GM19372 (cell line): ENCODE measurements at regions not wholly inside any gene's neighbourhood (a gene's known extent, or its start where the extent isn't known, plus 50 kb on each side); places are given as distances from the start of the nearest gene placed in this dataset.

Experiments
- ATAC-seq: cut with Tn5 transposase; IDR thresholded peaks from one replicate; pipeline ENCODE4 v1.9.1; 2021; ENCODE audit warnings: mild to moderate bottlenecking, low read depth, moderate library complexity; ENCODE audit not compliant: unreplicated experiment

- no peak for ATAC-seq
Measured at GRCh38 chr5:8234179-8234770, 365.3 kb downstream of the MTRR start.

GRCh38 chr5:8238080-8238479 lies 369.1 kb downstream of the MTRR start:
- ATAC-seq, result no peak

DNA sequence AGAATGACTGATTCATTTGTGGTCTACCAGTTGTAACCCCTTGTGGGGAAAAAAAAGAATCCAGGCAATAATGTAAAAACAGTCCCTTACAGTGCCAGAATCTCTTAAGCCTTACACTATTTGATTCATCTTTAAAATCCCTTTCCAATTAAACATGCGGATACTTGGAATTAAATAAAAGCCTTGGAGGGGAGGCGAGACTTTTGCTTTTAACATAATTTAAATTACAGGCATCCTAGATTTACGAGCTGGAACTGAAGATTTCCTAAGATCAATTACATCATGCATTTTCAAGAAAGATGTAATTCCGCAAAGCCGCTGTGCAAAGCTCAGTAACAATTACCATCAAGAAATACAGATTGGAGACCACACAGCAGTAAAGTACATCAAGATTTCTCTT lies 370.2 kb downstream of the MTRR start:
- ATAC-seq, result no peak

- ATAC-seq, result no peak
Measured at GRCh38 chr5:8239646-8240045, 370.7 kb downstream of the MTRR start.

DNA sequence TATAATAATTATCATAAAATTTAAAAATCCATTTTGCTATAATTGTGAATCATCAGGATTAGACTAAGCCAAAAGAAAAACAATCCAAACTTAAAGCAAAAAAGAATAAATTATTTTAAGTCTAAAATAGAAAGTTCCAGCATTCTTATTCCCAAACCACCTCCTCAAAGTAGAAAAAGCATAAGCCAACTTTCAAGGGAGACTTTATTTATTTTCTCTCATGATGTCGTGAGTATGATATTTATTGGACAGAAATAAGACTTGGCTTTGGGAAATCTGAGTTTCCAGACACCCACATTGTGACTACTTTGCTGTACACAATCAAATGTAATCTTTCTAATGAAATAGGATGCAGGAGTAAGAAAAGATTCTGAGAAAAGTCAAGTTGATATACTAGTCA lies 372.1 kb downstream of the MTRR start:
- no peak for ATAC-seq

- ATAC-seq, result no peak
Measured at GRCh38 chr5:8241558-8241957, 372.6 kb downstream of the MTRR start.

DNA sequence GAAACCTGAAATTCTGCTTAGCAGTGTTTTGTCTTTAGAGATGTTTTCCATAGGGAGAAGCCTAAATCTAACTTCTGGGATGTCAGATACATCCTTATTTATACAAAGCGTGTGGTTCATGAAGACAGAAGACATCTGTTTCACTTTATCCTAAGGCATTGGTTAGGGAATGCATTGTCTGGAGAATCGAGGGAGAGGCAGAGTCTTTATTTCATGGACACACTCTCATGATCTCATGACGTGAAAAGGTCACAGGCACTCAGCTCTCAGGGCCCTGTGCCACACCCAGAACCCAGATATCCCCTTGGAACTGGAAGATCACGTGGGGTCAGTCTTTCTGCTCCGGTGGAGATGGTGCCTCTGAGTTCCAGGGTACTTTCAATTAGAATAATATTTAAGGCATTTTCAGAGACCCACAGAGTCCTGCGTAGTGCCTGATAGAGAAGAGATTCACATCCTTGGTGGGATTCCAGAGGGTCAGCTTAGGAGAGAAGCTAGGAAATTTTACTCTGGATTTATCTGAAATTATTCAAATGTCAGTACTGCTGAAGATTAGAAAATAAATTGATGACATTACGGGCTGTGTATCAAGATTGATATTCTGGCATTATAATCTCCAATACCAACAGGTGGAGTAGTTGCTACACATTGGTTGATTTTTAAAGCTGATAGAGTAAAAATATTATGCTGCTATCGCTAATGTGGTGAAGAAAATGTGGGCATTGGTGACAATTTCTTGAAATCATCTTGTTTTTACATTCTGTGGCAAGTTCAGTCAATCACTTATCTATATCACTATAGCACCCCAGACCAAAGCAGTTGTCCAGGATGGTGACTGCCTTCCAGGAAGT lies 378.3 kb downstream of the MTRR start:
- no peak for ATAC-seq

DNA sequence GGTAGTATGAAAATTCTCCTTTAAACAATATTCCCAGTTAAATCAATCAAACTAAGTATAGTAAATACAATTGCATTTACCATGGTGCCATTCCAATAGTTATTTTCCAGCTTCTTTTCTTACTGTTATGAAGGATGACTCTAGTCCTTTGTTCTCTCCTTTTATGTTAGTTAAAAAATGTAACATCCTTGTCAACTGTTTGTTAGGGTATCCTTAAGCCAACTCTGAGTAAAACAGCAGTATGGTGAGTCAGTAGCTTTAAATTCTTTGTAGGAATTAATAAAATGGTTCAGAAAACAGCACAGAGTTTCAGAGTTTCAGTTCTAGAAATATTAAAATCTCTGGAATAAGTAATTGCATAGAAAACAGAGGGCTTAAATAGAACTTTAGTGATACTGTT lies 384.4 kb downstream of the MTRR start:
- ATAC-seq, result no peak

DNA sequence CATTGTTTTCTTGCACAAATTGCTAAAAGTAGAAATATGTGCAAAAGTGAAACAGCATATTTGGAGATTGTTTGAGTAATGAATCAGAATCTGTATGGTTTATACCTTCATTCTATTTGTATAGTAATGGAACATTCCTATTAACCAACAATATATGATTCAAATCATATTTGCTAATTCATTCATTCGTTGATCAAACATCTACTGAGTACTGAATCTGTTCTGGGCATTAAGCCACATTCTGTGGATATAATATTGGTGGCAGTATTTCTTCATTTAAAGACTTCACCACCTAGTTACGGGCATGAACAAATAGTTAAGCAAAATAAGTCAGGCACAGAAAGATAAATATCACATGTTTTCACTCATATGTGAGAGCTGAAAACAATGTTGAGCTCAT lies 385.7 kb downstream of the MTRR start:
- ATAC-seq, result no peak

DNA sequence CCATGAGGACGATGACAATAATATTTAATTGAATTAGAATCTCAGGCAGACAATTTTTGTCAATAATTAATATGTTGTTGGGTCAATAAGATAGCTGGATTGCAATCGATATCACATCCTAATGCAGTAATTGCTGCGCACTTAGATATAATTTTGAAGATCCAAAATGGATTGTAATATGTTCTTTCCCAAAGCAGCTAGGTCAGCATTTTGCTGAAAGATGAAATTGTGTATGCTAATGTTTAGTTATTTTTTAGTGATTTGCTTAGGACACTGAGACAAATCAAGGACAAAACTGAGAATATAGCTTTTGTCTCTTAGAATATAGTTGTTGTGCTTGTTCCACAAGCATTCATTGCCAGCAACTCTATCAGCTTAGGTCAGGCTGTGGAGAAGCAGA lies 389.9 kb downstream of the MTRR start:
- ATAC-seq, result no peak

DNA sequence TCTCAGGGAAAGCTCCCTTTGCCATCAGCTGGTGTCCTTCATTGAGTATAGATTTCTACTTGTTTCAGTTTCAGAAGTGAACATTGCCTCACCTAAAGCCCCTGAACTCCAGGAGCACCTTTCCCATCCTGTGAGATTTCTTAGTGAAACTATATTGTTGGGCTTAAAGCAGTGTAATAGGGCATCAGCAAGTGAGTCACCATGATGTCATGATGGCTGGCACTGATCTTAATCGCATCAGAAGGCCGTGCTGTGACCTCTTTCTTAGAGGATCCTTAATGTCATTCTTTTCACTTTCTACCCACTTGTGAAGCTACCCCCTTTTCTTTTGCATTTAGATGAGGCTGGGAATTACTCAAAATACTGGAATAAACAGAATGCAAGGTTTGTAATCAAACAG lies 401.3 kb downstream of the MTRR start:
- no peak for ATAC-seq

GRCh38 chr5:8280711-8281363 lies 411.9 kb downstream of the MTRR start:
- ATAC-seq, result no peak

GRCh38 chr5:8288334-8288733 lies 419.4 kb downstream of the MTRR start:
- no peak for ATAC-seq

GRCh38 chr5:8288897-8289516 lies 420.1 kb downstream of the MTRR start:
- no peak for ATAC-seq

- ATAC-seq, result no peak
Measured at GRCh38 chr5:8289779-8290178, 420.8 kb downstream of the MTRR start.

GRCh38 chr5:8290721-8291120 lies 421.8 kb downstream of the MTRR start:
- no peak for ATAC-seq

DNA sequence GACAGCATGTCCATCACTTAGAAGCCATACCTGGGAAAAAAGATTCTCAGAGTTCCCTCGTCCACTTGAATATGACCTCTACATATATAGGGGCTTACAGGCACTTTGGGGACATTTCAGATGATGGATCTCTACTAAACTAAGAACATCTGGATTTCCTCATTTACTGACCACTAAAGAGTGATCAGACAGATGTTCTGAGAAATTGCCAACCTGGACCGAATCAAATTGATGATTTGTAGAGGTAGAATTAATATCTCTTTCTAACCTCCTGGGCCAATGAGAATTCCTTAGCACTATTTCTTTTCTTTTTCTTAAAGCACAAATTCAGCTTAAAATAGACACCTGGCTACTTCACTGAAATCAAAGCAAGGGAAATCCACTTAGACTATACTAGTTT lies 422.7 kb downstream of the MTRR start:
- no peak for ATAC-seq

GRCh38 chr5:8295141-8295540 lies 426.2 kb downstream of the MTRR start:
- ATAC-seq, result no peak

GRCh38 chr5:8299716-8300115 lies 430.8 kb downstream of the MTRR start:
- ATAC-seq, result no peak

DNA sequence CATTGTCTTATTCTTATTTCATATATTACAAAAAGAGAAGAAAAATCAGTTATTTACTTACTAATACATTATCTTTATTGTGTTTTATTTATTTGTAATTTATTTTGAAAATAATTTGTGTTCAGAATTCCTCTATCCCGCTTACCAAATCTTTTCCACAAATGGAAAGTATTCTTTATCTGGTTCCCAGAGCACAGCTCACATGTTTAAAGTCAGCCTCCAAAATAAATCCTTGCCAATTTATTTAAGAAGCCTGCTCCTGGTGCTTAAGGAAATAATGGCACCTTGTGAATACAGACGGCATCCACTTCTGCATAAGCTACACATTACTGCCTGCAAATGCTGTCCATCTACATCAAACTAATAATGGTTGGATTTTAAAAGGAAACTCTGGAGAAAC lies 435.4 kb downstream of the MTRR start:
- no peak for ATAC-seq

DNA sequence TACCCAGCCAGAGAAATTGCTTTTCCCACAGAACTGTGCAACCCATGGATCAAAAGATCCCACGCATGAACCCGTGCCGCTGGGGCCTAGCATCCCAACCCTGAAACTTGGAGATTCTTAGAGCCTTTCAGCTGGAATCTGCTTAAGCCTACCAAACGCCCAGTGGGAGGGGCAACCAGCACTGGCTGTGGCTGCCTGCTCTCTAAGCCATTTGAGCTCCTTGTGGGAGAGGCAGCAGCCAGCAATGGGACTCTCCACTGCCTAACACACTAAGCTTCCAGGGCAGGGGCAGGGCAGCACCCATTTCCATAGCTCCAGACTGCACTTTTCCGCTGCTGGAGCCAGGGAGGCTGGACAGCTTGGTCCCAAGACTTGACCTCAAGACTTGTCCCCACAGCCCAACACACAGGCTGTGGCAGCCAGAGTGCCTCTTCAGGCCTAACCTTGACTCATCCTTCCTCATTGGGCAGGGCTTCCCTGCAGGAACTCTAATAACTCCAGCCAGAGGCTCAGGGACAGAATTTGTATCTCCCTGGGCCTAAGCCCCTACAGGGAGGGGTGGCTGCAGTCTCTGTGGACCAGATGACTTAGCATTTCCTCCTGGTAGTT lies 437.4 kb downstream of the MTRR start:
- ATAC-seq, result no peak
